Stimulated activated naive CD8-positive, alpha-beta T cell treated with anti-CD3 and anti-CD28 coated beads, Interleukin-15, amount 100 ng/mL, for 72 hours (primary cell): ENCODE measurements at regions not wholly inside any gene's neighbourhood (a gene's known extent, or its start where the extent isn't known, plus 50 kb on each side); places are given as distances from the start of the nearest gene placed in this dataset.

Experiments
- ATAC-seq: fragments of 150-1000 bp; cut with Tn5 transposase; 2 replicates; pipeline ENCODE4 v1.10.0; 2021; ENCODE audit warnings: mild to moderate bottlenecking, moderate library complexity
- DNase-seq, 2 donors: peaks; one replicate each; pipeline ENCODE4 v3.0.0; 2021 to 2022
- H3K27ac Mint-ChIP-seq, 2 donors: one replicate each; pipeline ENCODE4 v1.8.0; 2022; ENCODE audit warnings: mild to moderate bottlenecking in 2 of 2, mixed read lengths in 2 of 2, moderate library complexity in 2 of 2
- H3K27me3 Mint-ChIP-seq: one replicate; pipeline ENCODE4 v1.8.0; 2022; ENCODE audit warnings: mixed read lengths
- H3K4me1 Mint-ChIP-seq: one replicate; pipeline ENCODE4 v1.8.0; 2022; ENCODE audit warnings: mild to moderate bottlenecking, mixed read lengths
- H3K4me3 Mint-ChIP-seq, 2 donors: one replicate each; pipeline ENCODE4 v1.8.0; 2022; ENCODE audit warnings: mild to moderate bottlenecking in 2 of 2, mixed read lengths in 2 of 2, moderate library complexity in 1 of 2
- H3K9me3 Mint-ChIP-seq, 2 donors: one replicate each; pipeline ENCODE4 v1.8.0; 2022; ENCODE audit warnings: mixed read lengths in 2 of 2

- ATAC-seq, result no peak
- Mint-ChIP-seq H3K4me1 (no peaks in the 10 kb centered on the region), H3K27me3 (peaks cover 41% of the 10 kb centered on the region), H3K4me3 (no peak overlapping the region), H3K27ac (no peak overlapping the region), H3K9me3 (no peaks in the 10 kb centered on the region)
- DNase-seq, result no peak
These were observed 134.2 kb upstream of the HS6ST1 start for GRCh38 chr2:128452536-128453530.

GRCh38 chr2:128454980-128455720 is 136.5 kb upstream of the HS6ST1 start:
- H3K9me3 Mint-ChIP-seq, result no peaks in the 10 kb centered on the region
- no peak overlapping the region for H3K4me3 Mint-ChIP-seq
- H3K4me1 Mint-ChIP-seq, result no peaks in the 10 kb centered on the region
- H3K27ac Mint-ChIP-seq, result no peak overlapping the region
- H3K27me3 Mint-ChIP-seq, result peaks cover 42% of the 10 kb centered on the region
- peak; percentile 7 for ATAC-seq
- DNase-seq, result no peak

GRCh38 chr2:128455721-128456050 is 137.0 kb upstream of the HS6ST1 start:
- no peak overlapping the region for H3K27ac Mint-ChIP-seq
- no peak for DNase-seq
- peaks cover 42% of the 10 kb centered on the region for H3K27me3 Mint-ChIP-seq
- H3K4me1 Mint-ChIP-seq, result no peaks in the 10 kb centered on the region
- H3K4me3 Mint-ChIP-seq, result no peak overlapping the region
- no peak for ATAC-seq
- no peaks in the 10 kb centered on the region for H3K9me3 Mint-ChIP-seq

- no peaks in the 10 kb centered on the region for H3K4me1 Mint-ChIP-seq
- H3K27ac Mint-ChIP-seq, result peak overlapping the region in 1 of 2 donors; percentile 35
- H3K9me3 Mint-ChIP-seq, result peaks cover 0 to under 1% of the 10 kb centered on the region in 2 donors
- no peak for ATAC-seq
- H3K4me3 Mint-ChIP-seq, result no peak overlapping the region
- peaks cover 42% of the 10 kb centered on the region for H3K27me3 Mint-ChIP-seq
- DNase-seq, result no peak
These were observed 137.6 kb upstream of the HS6ST1 start for GRCh38 chr2:128456281-128456680.

GRCh38 chr2:128457006-128457604 is 138.4 kb upstream of the HS6ST1 start:
- Mint-ChIP-seq H3K4me3 (no peak overlapping the region), H3K9me3 (peaks cover 0 to 8% of the 10 kb centered on the region in 2 donors), H3K4me1 (no peaks in the 10 kb centered on the region), H3K27me3 (peaks cover 37% of the 10 kb centered on the region), H3K27ac (peak overlapping the region in 1 of 2 donors; percentile 83)
- ATAC-seq (peak; percentile 31), DNase-seq (no peak)

GRCh38 chr2:128457716-128458115 is 139.0 kb upstream of the HS6ST1 start:
- H3K4me1 Mint-ChIP-seq, result no peaks in the 10 kb centered on the region
- H3K9me3 Mint-ChIP-seq, result peaks cover 0 to 8% of the 10 kb centered on the region in 2 donors
- DNase-seq, result no peak
- peaks cover 31% of the 10 kb centered on the region for H3K27me3 Mint-ChIP-seq
- no peak overlapping the region for H3K27ac Mint-ChIP-seq
- no peak for ATAC-seq
- H3K4me3 Mint-ChIP-seq, result no peak overlapping the region

GRCh38 chr2:128458505-128458904 is 139.8 kb upstream of the HS6ST1 start:
- H3K27me3 Mint-ChIP-seq, result peaks cover 26% of the 10 kb centered on the region
- H3K9me3 Mint-ChIP-seq, result peaks cover 0 to 8% of the 10 kb centered on the region in 2 donors
- H3K4me3 Mint-ChIP-seq, result no peak overlapping the region
- DNase-seq, result no peak
- no peaks in the 10 kb centered on the region for H3K4me1 Mint-ChIP-seq
- no peak for ATAC-seq
- no peak overlapping the region for H3K27ac Mint-ChIP-seq

- DNase-seq, result no peak
- Mint-ChIP-seq H3K27me3 (no peaks in the 10 kb centered on the region), H3K4me3 (no peak overlapping the region), H3K4me1 (no peaks in the 10 kb centered on the region), H3K9me3 (peaks cover 10 to 26% of the 10 kb centered on the region in 2 donors), H3K27ac (no peak overlapping the region)
- no peak for ATAC-seq
These were observed 145.8 kb upstream of the HS6ST1 start for GRCh38 chr2:128464456-128464855.

GRCh38 chr2:128465246-128466170 is 146.8 kb upstream of the HS6ST1 start:
- Mint-ChIP-seq H3K4me1 (no peaks in the 10 kb centered on the region), H3K27me3 (no peaks in the 10 kb centered on the region), H3K9me3 (peaks cover 15 to 34% of the 10 kb centered on the region in 2 donors), H3K27ac (no peak overlapping the region), H3K4me3 (no peak overlapping the region)
- DNase-seq, result no peak
- peak; percentile 18 for ATAC-seq

GRCh38 chr2:128466376-128466775 is 147.7 kb upstream of the HS6ST1 start:
- DNase-seq (no peak), ATAC-seq (no peak)
- peaks cover 18 to 36% of the 10 kb centered on the region in 2 donors for H3K9me3 Mint-ChIP-seq
- H3K4me3 Mint-ChIP-seq, result no peak overlapping the region
- H3K27ac Mint-ChIP-seq, result no peak overlapping the region
- no peaks in the 10 kb centered on the region for H3K4me1 Mint-ChIP-seq
- H3K27me3 Mint-ChIP-seq, result no peaks in the 10 kb centered on the region

GRCh38 chr2:128466776-128467175 is 148.1 kb upstream of the HS6ST1 start:
- H3K27me3 Mint-ChIP-seq, result no peaks in the 10 kb centered on the region
- no peaks in the 10 kb centered on the region for H3K4me1 Mint-ChIP-seq
- peaks cover 18 to 32% of the 10 kb centered on the region in 2 donors for H3K9me3 Mint-ChIP-seq
- no peak overlapping the region for H3K4me3 Mint-ChIP-seq
- DNase-seq (no peak), ATAC-seq (no peak)
- H3K27ac Mint-ChIP-seq, result no peak overlapping the region

- no peak for ATAC-seq
- H3K4me1 Mint-ChIP-seq, result peaks cover under 1% of the 10 kb centered on the region
- H3K27ac Mint-ChIP-seq, result no peak overlapping the region
- no peak overlapping the region for H3K4me3 Mint-ChIP-seq
- H3K9me3 Mint-ChIP-seq, result peaks cover 18 to 30% of the 10 kb centered on the region in 2 donors
- H3K27me3 Mint-ChIP-seq, result no peaks in the 10 kb centered on the region
- no peak for DNase-seq
These were observed 148.8 kb upstream of the HS6ST1 start for GRCh38 chr2:128467321-128467969.

GRCh38 chr2:128468186-128468920 is 149.7 kb upstream of the HS6ST1 start:
- Mint-ChIP-seq H3K27me3 (peaks cover 6% of the 10 kb centered on the region), H3K9me3 (peaks cover 18 to 30% of the 10 kb centered on the region in 2 donors), H3K4me1 (peaks cover 10% of the 10 kb centered on the region), H3K27ac (no peak overlapping the region), H3K4me3 (no peak overlapping the region)
- DNase-seq (no peak), ATAC-seq (no peak)

GRCh38 chr2:128469203-128469602 is 150.5 kb upstream of the HS6ST1 start:
- Mint-ChIP-seq H3K27ac (no peak overlapping the region), H3K4me1 (peaks cover 18% of the 10 kb centered on the region), H3K9me3 (peaks cover 18 to 30% of the 10 kb centered on the region in 2 donors), H3K27me3 (peaks cover 14% of the 10 kb centered on the region), H3K4me3 (no peak overlapping the region)
- DNase-seq, result no peak
- ATAC-seq, result no peak
